LNCaP clone FGC (cell line): ENCODE measurements at regions not wholly inside any gene's neighbourhood (a gene's known extent, or its start where the extent isn't known, plus 50 kb on each side); places are given as distances from the start of the nearest gene placed in this dataset.

Experiments
- DNase-seq: peaks from one replicate; pipeline ENCODE4 v3.0.0-alpha.2; 2011; ENCODE audit warnings: low read depth
- H3K4me3 ChIP-seq: 2 replicates; pipeline ENCODE4 v1.5.1; 2011; ENCODE audit warnings: mild to moderate bottlenecking, low read depth, low read length, control low read depth
- CTCF ChIP-seq: IDR thresholded peaks from 2 replicates; pipeline ENCODE4 v1.5.1; 2012; ENCODE audit warnings: mild to moderate bottlenecking; ENCODE audit not compliant: control insufficient read depth, insufficient read depth; ENCODE audit errors: extremely low read depth

GRCh38 chr13:34346626-34347025 is 528.7 kb downstream of the RFC3 start:
- no peak for TF ChIP-seq CTCF
- no peak overlapping the region for H3K4me3 ChIP-seq
- DNase-seq, result no peak

- DNase-seq, result peak; percentile 95
- peak; percentile 9; the same call in 1 of the 2 replicates for TF ChIP-seq CTCF
- H3K4me3 ChIP-seq, result peak overlapping the region; percentile 28
Measured at GRCh38 chr13:34347784-34348573, 530.0 kb downstream of the RFC3 start.

DNA sequence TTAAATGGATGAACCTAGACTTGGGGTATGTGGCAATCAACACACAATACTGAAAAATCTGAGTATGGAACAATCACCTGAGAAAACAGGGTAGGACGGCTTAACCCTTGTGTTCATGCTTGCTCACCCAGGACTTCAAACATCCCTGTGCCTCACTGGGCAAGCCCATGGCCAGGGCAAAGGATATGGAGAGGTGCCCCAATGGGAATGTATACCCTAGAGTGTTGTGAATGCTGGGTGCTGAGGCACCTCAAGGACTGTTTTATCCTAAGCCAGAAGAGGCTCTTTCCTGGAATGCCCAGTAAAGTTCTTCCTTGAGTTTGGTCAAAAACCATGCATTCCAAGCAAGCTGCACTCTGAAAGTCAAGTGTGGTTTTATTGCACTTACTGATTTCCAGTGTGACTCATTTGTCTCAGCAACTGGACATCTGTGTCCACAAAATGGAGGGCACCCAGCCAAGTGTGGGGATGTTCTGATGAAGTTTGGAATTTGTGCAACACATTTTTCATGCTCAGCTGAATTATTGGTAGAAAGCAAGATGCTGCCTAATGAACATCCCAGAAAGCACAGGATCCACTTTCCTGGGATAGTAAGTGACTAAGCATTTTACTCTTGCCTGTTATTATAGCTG is 531.3 kb downstream of the RFC3 start:
- no peak overlapping the region for H3K4me3 ChIP-seq
- no peak for DNase-seq
- TF ChIP-seq CTCF, result no peak

- TF ChIP-seq CTCF, result no peak
- DNase-seq, result no peak
Measured at GRCh38 chr13:34350671-34351070, 532.7 kb downstream of the RFC3 start.

GRCh38 chr13:34351134-34351533 is 533.2 kb downstream of the RFC3 start:
- no peak overlapping the region for H3K4me3 ChIP-seq
- DNase-seq, result no peak
- TF ChIP-seq CTCF, result no peak

More at GRCh38 chr13:34350671-34351070, 532.7 kb downstream of the RFC3 start:
- H3K4me3 ChIP-seq, result no peak overlapping the region

GRCh38 chr13:34352958-34353357 is 535.0 kb downstream of the RFC3 start:
- no peak for DNase-seq
- TF ChIP-seq CTCF, result no peak
- no peak overlapping the region for H3K4me3 ChIP-seq
